H1 (cell line): ENCODE measurements at regions not wholly inside any gene's neighbourhood (a gene's known extent, or its start where the extent isn't known, plus 50 kb on each side); places are given as distances from the start of the nearest gene placed in this dataset.

Experiments used
- CTCF ChIA-PET: fragments of 300-600 bp; sonication (Branson Sonifier 250); formaldehyde crosslinking; loops from one replicate; lab custom pipeline; 2021; ENCODE audit not compliant: partially characterized antibody; lab: Charles Lee
- POLR2A ChIA-PET: fragments of 300-600 bp; sonication (Branson Sonifier 250); formaldehyde crosslinking; loops from one replicate; lab custom pipeline; 2021; ENCODE audit warnings: inconsistent platforms; ENCODE audit not compliant: partially characterized antibody; lab: Charles Lee
- DNase-seq, 2 experiments: peaks; one replicate each; pipeline versions ENCODE4 v3.0.0 to v3.0.0-alpha.2; 2010 to 2022; ENCODE audit warnings: low spot score in 2 of 2, low read depth in 1 of 2, mixed read lengths in 1 of 2
- FAIRE-seq: peaks from 2 replicates; lab custom pipeline; 2011; peaks lifted over from hg19 to GRCh38; lab: Jason Lieb, UNC
- H2AFZ ChIP-seq: 2 replicates; pipeline ENCODE4 v1.8.1; 2012; ENCODE audit warnings: low read length, inconsistent platforms
- H2AK5ac ChIP-seq: 2 replicates; pipeline ENCODE4 v1.6.1; 2013; ENCODE audit warnings: low read depth, low read length
- H2BK120ac ChIP-seq: replicated peaks from 2 replicates; pipeline ENCODE3; 2013; ENCODE audit warnings: low read depth, low read length, inconsistent platforms
- H2BK12ac ChIP-seq: 2 replicates; pipeline ENCODE4 v1.6.1; 2013; ENCODE audit warnings: low read depth, low read length
- H2BK15ac ChIP-seq: 2 replicates; pipeline ENCODE4 v1.6.1; 2013; ENCODE audit warnings: low read length
- H2BK20ac ChIP-seq: 2 replicates; pipeline ENCODE4 v1.6.1; 2013; ENCODE audit warnings: low read length
- H2BK5ac ChIP-seq: 2 replicates; pipeline ENCODE4 v1.6.1; 2013; ENCODE audit warnings: low read depth, low read length
- H3K14ac ChIP-seq: 2 replicates; pipeline ENCODE4 v1.6.1; 2013; ENCODE audit warnings: inconsistent platforms; ENCODE audit not compliant: insufficient read length
- H3K18ac ChIP-seq: 2 replicates; pipeline ENCODE4 v1.6.1; 2013; ENCODE audit warnings: low read length; ENCODE audit errors: extremely low read depth
- H3K23ac ChIP-seq: 2 replicates; pipeline ENCODE4 v1.6.1; 2013; ENCODE audit warnings: inconsistent platforms; ENCODE audit not compliant: insufficient read length
- H3K23me2 ChIP-seq: 2 replicates; pipeline ENCODE4 v1.6.1; 2013; ENCODE audit warnings: low read depth, low read length
- H3K27ac ChIP-seq: 2 replicates; pipeline ENCODE4 v1.6.1; 2011; ENCODE audit warnings: low read depth, low read length, inconsistent platforms
- H3K27me3 ChIP-seq, 4 experiments: replicated peaks in 1 of 4; 1 replicate in 1 of 4; 2 replicates in 3 of 4; pipeline versions ENCODE4 v1.6.1 to v1.8.1; 2011 to 2013; ENCODE audit warnings: low read length in 3 of 4, mild to moderate bottlenecking in 3 of 4, inconsistent platforms in 2 of 4, mixed read lengths in 2 of 4, moderate library complexity in 1 of 4; ENCODE audit not compliant: control insufficient read depth in 3 of 4, insufficient read depth in 3 of 4; ENCODE audit errors: extremely low read depth in 1 of 4
- H3K36me3 ChIP-seq, 4 experiments: 2 replicates each; pipeline versions ENCODE4 v1.6.1 to v1.8.1; 2011 to 2013; ENCODE audit warnings: mild to moderate bottlenecking in 4 of 4, low read length in 3 of 4, moderate library complexity in 2 of 4, control low read depth in 1 of 4, inconsistent platforms in 1 of 4; ENCODE audit not compliant: insufficient read depth in 4 of 4, control insufficient read depth in 2 of 4
- H3K4ac ChIP-seq: replicated peaks from 2 replicates; pipeline ENCODE3; 2013; ENCODE audit warnings: low read length, low read depth, mixed read lengths, inconsistent platforms; ENCODE audit not compliant: insufficient read length
- H3K4me1 ChIP-seq, 4 experiments: replicated peaks in 1 of 4; 1 replicate in 1 of 4; 2 replicates in 3 of 4; pipeline versions ENCODE4 v1.6.1 to v1.8.1; 2011 to 2013; ENCODE audit warnings: low read length in 3 of 4, inconsistent platforms in 2 of 4, mixed read lengths in 1 of 4; ENCODE audit not compliant: insufficient read depth in 4 of 4, control insufficient read depth in 3 of 4
- H3K4me2 ChIP-seq, 2 experiments: 2 replicates each; pipeline versions ENCODE4 v1.6.1 to v1.8.1; 2011 to 2013; ENCODE audit warnings: low read depth in 2 of 2, low read length in 2 of 2, control low read depth in 1 of 2, inconsistent platforms in 1 of 2, mild to moderate bottlenecking in 1 of 2; ENCODE audit not compliant: insufficient read depth in 1 of 2
- H3K4me3 ChIP-seq, 4 experiments: fragments of 200-600, 300-600 bp in 1 of 4; sonication (generic), shearing (Covaris generic), sonication (Bioruptor Twin) in 1 of 4; 2 replicates each; pipeline versions ENCODE4 v1.5.1 to v1.8.1; 2011 to 2016; ENCODE audit warnings: low read length in 4 of 4, low read depth in 3 of 4, control low read depth in 2 of 4, inconsistent platforms in 2 of 4, mild to moderate bottlenecking in 2 of 4, mixed read lengths in 1 of 4, moderate library complexity in 1 of 4; ENCODE audit not compliant: insufficient read depth in 2 of 4; ENCODE audit errors: extremely low read depth in 1 of 4
- H3K56ac ChIP-seq: replicated peaks from 2 replicates; pipeline ENCODE3; 2013; ENCODE audit warnings: low read depth, mild to moderate bottlenecking, mixed read lengths, low read length, inconsistent platforms; ENCODE audit not compliant: insufficient read length
- H3K79me1 ChIP-seq: 2 replicates; pipeline ENCODE4 v1.6.1; 2013; ENCODE audit warnings: low read depth, low read length, control low read depth
- H3K79me2 ChIP-seq, 2 experiments: 2 replicates each; pipeline versions ENCODE4 v1.6.1 to v1.8.1; 2012 to 2013; ENCODE audit warnings: low read length in 2 of 2, mild to moderate bottlenecking in 2 of 2, inconsistent platforms in 1 of 2; ENCODE audit not compliant: insufficient read depth in 2 of 2, control insufficient read depth in 1 of 2
- H3K9ac ChIP-seq, 4 experiments: replicated peaks in 1 of 4; 1 replicate in 1 of 4; 2 replicates in 3 of 4; pipeline versions ENCODE4 v1.6.1 to v1.8.1; 2011 to 2013; ENCODE audit warnings: low read depth in 3 of 4, low read length in 3 of 4, control low read depth in 2 of 4, mild to moderate bottlenecking in 2 of 4, moderate library complexity in 2 of 4, inconsistent platforms in 1 of 4; ENCODE audit errors: extremely low read depth in 1 of 4
- H3K9me3 ChIP-seq, 2 experiments: 2 replicates each; pipeline versions ENCODE4 v1.6.1 to v1.8.1; 2012 to 2013; ENCODE audit warnings: mild to moderate bottlenecking in 2 of 2, moderate library complexity in 2 of 2, control low read depth in 1 of 2, inconsistent platforms in 1 of 2, low read depth in 1 of 2, low read length in 1 of 2, mixed read lengths in 1 of 2; ENCODE audit not compliant: insufficient read depth in 2 of 2
- H4K20me1 ChIP-seq, 2 experiments: replicated peaks in 1 of 2; 2 replicates each; pipeline versions ENCODE3 to v1.8.1; 2011 to 2013; ENCODE audit warnings: inconsistent platforms in 2 of 2, low read length in 2 of 2, mild to moderate bottlenecking in 1 of 2; ENCODE audit not compliant: insufficient read depth in 2 of 2, control insufficient read depth in 1 of 2
- H4K5ac ChIP-seq: 2 replicates; pipeline ENCODE4 v1.6.1; 2013; ENCODE audit warnings: low read length, low read depth, mixed read lengths, inconsistent platforms; ENCODE audit not compliant: insufficient read length
- H4K8ac ChIP-seq: 2 replicates; pipeline ENCODE4 v1.8.0; 2013; ENCODE audit warnings: mild to moderate bottlenecking, moderate library complexity, low read length, inconsistent platforms; ENCODE audit not compliant: insufficient read depth; ENCODE audit errors: extremely low read depth
- H4K91ac ChIP-seq: replicated peaks from 2 replicates; pipeline ENCODE3; 2013; ENCODE audit warnings: low read length, mixed read lengths, inconsistent platforms; ENCODE audit not compliant: insufficient read length
- KDM4A ChIP-seq: IDR thresholded peaks from one replicate; pipeline ENCODE4 v1.7.1; 2012; ENCODE audit warnings: low read depth, mild to moderate bottlenecking, moderate library complexity, low read length, inconsistent platforms; ENCODE audit not compliant: severe bottlenecking
- NANOG ChIP-seq: IDR thresholded peaks from 2 replicates; pipeline ENCODE4 v1.6.1; 2011; ENCODE audit warnings: low read length, low read depth, mild to moderate bottlenecking, inconsistent platforms; ENCODE audit not compliant: insufficient read depth, poor library complexity, severe bottlenecking
- SIX5 ChIP-seq: IDR thresholded peaks from 2 replicates; pipeline ENCODE4 v1.6.1; 2011; ENCODE audit warnings: mild to moderate bottlenecking, low read depth, low read length
- SP1 ChIP-seq: IDR thresholded peaks from 2 replicates; pipeline ENCODE4 v1.6.1; 2011; ENCODE audit warnings: low read depth, low read length
- SRF ChIP-seq: IDR thresholded peaks from 2 replicates; pipeline ENCODE4 v1.6.1; 2011; ENCODE audit warnings: mild to moderate bottlenecking, low read depth, low read length, moderate library complexity
- TAF7 ChIP-seq: optimal IDR thresholded peaks from 2 replicates; pipeline ENCODE3; 2011; ENCODE audit warnings: low read depth, mild to moderate bottlenecking, inconsistent platforms, low read length, moderate library complexity, borderline replicate concordance
- USF2 ChIP-seq: IDR thresholded peaks from 2 replicates; pipeline ENCODE4 v1.6.1; 2011; ENCODE audit warnings: low read length, improper control_type of control experiment
- WGBS, 2 experiments: shearing (Covaris generic) in 1 of 2; methylation state at CpG; one replicate each; pipeline versions ENCODE4 v1.1.6 to v1.1.7; 2013 to 2015; ENCODE audit warnings: low lambda C conversion rate in 2 of 2, mixed read lengths in 2 of 2, inconsistent platforms in 1 of 2, low coverage in 1 of 2, missing lambda C conversion rate in 1 of 2; ENCODE audit not compliant: insufficient replicate concordance in 2 of 2, insufficient coverage in 1 of 2, insufficient read length in 1 of 2; ENCODE audit errors: extremely low coverage in 1 of 2, missing lambda C conversion rate in 1 of 2; 5-methylcytosine and 5-hydroxymethylcytosine counted together

GRCh38 chr5:121160591-121160990, 691.1 kb upstream of the FTMT start:
- Histone ChIP-seq H3K23me2 (no peaks in the 10 kb centered on the region), H4K5ac (no peak overlapping the region), H4K8ac (no peak overlapping the region), H3K79me1 (no peaks in the 10 kb centered on the region), H3K18ac (no peak overlapping the region), H3K9me3 (no peaks in the 10 kb centered on the region), H2AK5ac (no peak overlapping the region), H3K27ac (no peak overlapping the region), H3K9ac (no peak overlapping the region), H2BK15ac (no peak overlapping the region), H3K4me2 (no peak overlapping the region), H2AFZ (no peak overlapping the region), H3K36me3 (no peaks in the 10 kb centered on the region), H3K56ac (no peak overlapping the region), H2BK5ac (no peak overlapping the region), H4K20me1 (no peaks in the 10 kb centered on the region), H3K4me3 (no peak overlapping the region)
- no peak for FAIRE-seq
- ChIA-PET POLR2A (no interaction called here), CTCF (no interaction called here)
- no peak for TF ChIP-seq TAF7
- TF ChIP-seq USF2 = no peak
- TF ChIP-seq NANOG = no peak
- TF ChIP-seq SP1 = no peak
- TF ChIP-seq KDM4A = no peak
- TF ChIP-seq SIX5 = no peak
- TF ChIP-seq SRF = no peak
- TF ChIP-seq, all 59 proteins: peak for 0
- H2BK12ac ChIP-seq = no peak overlapping the region
- no peak overlapping the region for H2BK120ac ChIP-seq
- 96% methylated on average over 1 of the region's 1 CpG; no CpG with 5 or more reads in 1 of the 2 experiments for WGBS, 2 experiments
- no peaks in the 10 kb centered on the region for H3K79me2 ChIP-seq
- no peak overlapping the region for H3K4ac ChIP-seq
- H3K23ac ChIP-seq = no peak overlapping the region
- no peak overlapping the region for H4K91ac ChIP-seq
- H3K4me1 ChIP-seq = peaks cover 0 to 3% (median 1%) of the 10 kb centered on the region in 4 experiments; a peak in 2 of 7 replicates
- no peak for DNase-seq
- no peak overlapping the region for H2BK20ac ChIP-seq
- no peak overlapping the region for H3K14ac ChIP-seq
- H3K27me3 ChIP-seq = no peaks in the 10 kb centered on the region
